Ishikawa (cell line): ENCODE measurements at regions not wholly inside any gene's neighbourhood (a gene's known extent, or its start where the extent isn't known, plus 50 kb on each side); places are given as distances from the start of the nearest gene placed in this dataset.

ENCODE experiments used
- CEBPB ChIP-seq: IDR thresholded peaks from 2 replicates; pipeline ENCODE4 v1.6.1; 2012
- CREB1 ChIP-seq: IDR thresholded peaks from 2 replicates; pipeline ENCODE4 v1.6.1; 2012; ENCODE audit warnings: low read depth
- EGR1 ChIP-seq: IDR thresholded peaks from 2 replicates; pipeline ENCODE4 v1.6.1; 2012
- EP300 ChIP-seq: IDR thresholded peaks from 2 replicates; pipeline ENCODE4 v1.6.1; 2012; ENCODE audit warnings: borderline replicate concordance
- FOXM1 ChIP-seq: IDR thresholded peaks from 2 replicates; pipeline ENCODE4 v1.6.1; 2012; ENCODE audit warnings: low read depth, borderline replicate concordance
- MAX ChIP-seq: IDR thresholded peaks from 2 replicates; pipeline ENCODE4 v1.6.1; 2012
- NFIC ChIP-seq: IDR thresholded peaks from 2 replicates; pipeline ENCODE4 v1.6.1; 2012
- RAD21 ChIP-seq: IDR thresholded peaks from 2 replicates; pipeline ENCODE4 v1.6.1; 2012; ENCODE audit warnings: low read depth
- TAF1 ChIP-seq: IDR thresholded peaks from 2 replicates; pipeline ENCODE4 v1.6.1; 2012; ENCODE audit warnings: low read depth, mild to moderate bottlenecking
- TCF12 ChIP-seq: IDR thresholded peaks from 2 replicates; pipeline ENCODE4 v1.6.1; 2012; ENCODE audit warnings: low read depth
- TEAD4 ChIP-seq: IDR thresholded peaks from 2 replicates; pipeline ENCODE4 v1.6.1; 2012
- USF1 ChIP-seq: IDR thresholded peaks from 2 replicates; pipeline ENCODE4 v1.6.1; 2012
- YY1 ChIP-seq: IDR thresholded peaks from 2 replicates; pipeline ENCODE4 v1.6.1; 2012; ENCODE audit warnings: low read depth
- ZBTB7A ChIP-seq: IDR thresholded peaks from 2 replicates; pipeline ENCODE4 v1.6.1; 2012; ENCODE audit warnings: low read depth
- TF ChIP-seq, protein P1 (sequence below): IDR thresholded peaks from 2 replicates; pipeline ENCODE4 v1.6.1; 2012; ENCODE audit warnings: low read depth, mild to moderate bottlenecking

DNA sequence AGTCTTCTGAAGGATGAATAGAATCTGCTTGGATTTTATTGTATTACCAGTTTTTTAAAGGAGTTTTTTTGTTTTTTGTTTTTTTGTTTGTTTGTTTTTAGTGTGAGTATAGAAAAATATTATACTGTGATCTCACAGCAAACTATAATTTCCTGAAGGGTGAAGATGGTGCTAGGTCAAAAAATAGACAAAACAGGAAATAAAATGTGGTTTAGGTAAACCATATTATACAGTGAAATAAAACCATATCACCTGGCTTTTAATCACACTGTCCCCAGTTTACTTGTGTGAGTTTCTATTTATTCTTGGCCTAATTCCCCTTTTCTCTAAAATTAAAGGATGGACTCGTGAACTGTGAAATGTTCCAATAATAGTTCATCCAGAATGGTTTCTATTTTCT, 841.3 kb upstream of the CTNND2 start:
- TF ChIP-seq EGR1 (no peak), CEBPB (no peak), CREB1 (no peak), MAX (no peak), TEAD4 (no peak), TAF1 (no peak), NFIC (no peak), USF1 (no peak), EP300 (no peak), RAD21 (no peak), TCF12 (no peak)
- TF ChIP-seq, protein P1, sequence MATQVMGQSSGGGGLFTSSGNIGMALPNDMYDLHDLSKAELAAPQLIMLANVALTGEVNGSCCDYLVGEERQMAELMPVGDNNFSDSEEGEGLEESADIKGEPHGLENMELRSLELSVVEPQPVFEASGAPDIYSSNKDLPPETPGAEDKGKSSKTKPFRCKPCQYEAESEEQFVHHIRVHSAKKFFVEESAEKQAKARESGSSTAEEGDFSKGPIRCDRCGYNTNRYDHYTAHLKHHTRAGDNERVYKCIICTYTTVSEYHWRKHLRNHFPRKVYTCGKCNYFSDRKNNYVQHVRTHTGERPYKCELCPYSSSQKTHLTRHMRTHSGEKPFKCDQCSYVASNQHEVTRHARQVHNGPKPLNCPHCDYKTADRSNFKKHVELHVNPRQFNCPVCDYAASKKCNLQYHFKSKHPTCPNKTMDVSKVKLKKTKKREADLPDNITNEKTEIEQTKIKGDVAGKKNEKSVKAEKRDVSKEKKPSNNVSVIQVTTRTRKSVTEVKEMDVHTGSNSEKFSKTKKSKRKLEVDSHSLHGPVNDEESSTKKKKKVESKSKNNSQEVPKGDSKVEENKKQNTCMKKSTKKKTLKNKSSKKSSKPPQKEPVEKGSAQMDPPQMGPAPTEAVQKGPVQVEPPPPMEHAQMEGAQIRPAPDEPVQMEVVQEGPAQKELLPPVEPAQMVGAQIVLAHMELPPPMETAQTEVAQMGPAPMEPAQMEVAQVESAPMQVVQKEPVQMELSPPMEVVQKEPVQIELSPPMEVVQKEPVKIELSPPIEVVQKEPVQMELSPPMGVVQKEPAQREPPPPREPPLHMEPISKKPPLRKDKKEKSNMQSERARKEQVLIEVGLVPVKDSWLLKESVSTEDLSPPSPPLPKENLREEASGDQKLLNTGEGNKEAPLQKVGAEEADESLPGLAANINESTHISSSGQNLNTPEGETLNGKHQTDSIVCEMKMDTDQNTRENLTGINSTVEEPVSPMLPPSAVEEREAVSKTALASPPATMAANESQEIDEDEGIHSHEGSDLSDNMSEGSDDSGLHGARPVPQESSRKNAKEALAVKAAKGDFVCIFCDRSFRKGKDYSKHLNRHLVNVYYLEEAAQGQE: no peak

DNA sequence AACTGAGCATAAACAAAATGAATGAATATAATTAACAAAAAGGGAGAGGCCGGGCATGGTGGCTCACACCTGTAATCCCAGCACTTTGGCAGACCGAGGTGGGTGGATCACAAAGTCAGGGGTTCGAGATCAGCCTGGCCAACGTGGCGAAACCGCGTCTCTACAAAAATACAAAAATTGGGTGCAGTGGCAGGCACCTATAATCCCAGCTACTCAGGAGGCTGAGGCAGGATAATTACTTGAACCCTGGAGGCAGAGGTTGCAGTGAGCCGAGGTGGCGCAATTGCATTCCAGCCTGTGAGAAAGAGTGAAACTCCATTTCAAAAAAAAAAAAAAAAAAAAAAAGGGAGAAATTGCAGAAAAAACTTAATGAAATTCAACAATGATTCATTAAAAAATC, 839.3 kb upstream of the CTNND2 start:
- TF ChIP-seq TEAD4 (no peak), EGR1 (no peak), EP300 (no peak), CREB1 (no peak), USF1 (no peak), YY1 (no peak), MAX (no peak), CEBPB (no peak), NFIC (no peak), TAF1 (no peak), FOXM1 (no peak), ZBTB7A (no peak), TCF12 (no peak), RAD21 (no peak)
- TF ChIP-seq, protein P1: no peak

GRCh38 chr5:12730354-12730753, 826.1 kb upstream of the CTNND2 start:
- TF ChIP-seq ZBTB7A: no peak
- TF ChIP-seq TEAD4: no peak
- TF ChIP-seq YY1: no peak
- TF ChIP-seq CREB1: no peak
- no peak for TF ChIP-seq MAX
- TF ChIP-seq EP300: no peak
- TF ChIP-seq, protein P1: no peak
- TF ChIP-seq RAD21: no peak
- no peak for TF ChIP-seq TAF1
- TF ChIP-seq USF1: no peak

DNA sequence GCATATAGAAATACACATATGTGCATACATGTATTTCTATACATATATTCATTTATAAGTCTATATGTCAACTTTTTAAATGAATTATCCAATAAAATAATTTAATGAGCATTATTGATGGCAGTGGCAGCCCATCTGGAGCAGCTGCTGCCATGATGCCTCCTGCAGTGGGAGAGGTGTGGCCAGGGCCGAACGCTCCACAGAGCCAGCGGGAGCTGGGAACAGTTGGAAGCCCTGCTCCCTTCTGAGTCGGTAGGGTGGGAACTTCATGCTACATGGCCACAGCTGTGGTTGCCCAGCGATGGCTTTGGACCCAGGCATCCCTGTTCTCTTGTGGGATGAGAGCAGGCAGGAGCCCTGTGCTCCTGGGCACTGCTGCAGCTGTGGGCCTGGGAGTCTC, 812.4 kb upstream of the CTNND2 start:
- TF ChIP-seq CEBPB (no peak), TAF1 (no peak), ZBTB7A (no peak), EP300 (no peak), MAX (no peak), TEAD4 (no peak), TCF12 (no peak), EGR1 (no peak), RAD21 (no peak), YY1 (no peak), NFIC (no peak), CREB1 (no peak), FOXM1 (no peak), USF1 (no peak)
- TF ChIP-seq, protein P1: no peak
